CD14-positive monocyte (primary cell): ENCODE measurements at regions not wholly inside any gene's neighbourhood (a gene's known extent, or its start where the extent isn't known, plus 50 kb on each side); places are given as distances from the start of the nearest gene placed in this dataset.
A peak's percentile ranks its signal among the peaks of the same experiment; 100 is the strongest.

ENCODE experiments used
- DNase-seq, 3 donors: peaks; one replicate each; pipeline ENCODE4 v3.0.0-alpha.2; 2011 to 2022
- H2AFZ ChIP-seq: 2 replicates; pipeline ENCODE4 v1.6.0; 2012; ENCODE audit warnings: mild to moderate bottlenecking, low read depth, low read length, inconsistent platforms; ENCODE audit not compliant: insufficient read depth, poor library complexity, severe bottlenecking
- H3K27ac ChIP-seq, 2 donors: 1 replicate in 1 of 2; 2 replicates in 1 of 2; pipeline ENCODE4 v1.5.1; 2012 to 2013; ENCODE audit warnings: low read length in 2 of 2, control low read depth in 1 of 2, inconsistent platforms in 1 of 2, low read depth in 1 of 2, mild to moderate bottlenecking in 1 of 2
- H3K27me3 ChIP-seq, 2 donors: one replicate each; pipeline versions ENCODE4 v1.6.0 to v1.6.1; 2011 to 2013; ENCODE audit warnings: low read length in 2 of 2; ENCODE audit not compliant: control insufficient read depth in 2 of 2, insufficient read depth in 2 of 2
- H3K36me3 ChIP-seq, 2 donors: replicated peaks in 1 of 2; 1 replicate in 1 of 2; 2 replicates in 1 of 2; pipeline versions ENCODE4 v1.5.1 to v1.6.1; 2012 to 2013; ENCODE audit warnings: low read length in 2 of 2, control low read depth in 1 of 2, inconsistent platforms in 1 of 2, mild to moderate bottlenecking in 1 of 2; ENCODE audit not compliant: insufficient read depth in 2 of 2, control insufficient read depth in 1 of 2
- H3K4me1 ChIP-seq, 2 donors: 1 replicate in 1 of 2; 2 replicates in 1 of 2; pipeline versions ENCODE4 v1.5.1 to v1.6.1; 2012 to 2013; ENCODE audit warnings: low read length in 2 of 2, control low read depth in 1 of 2, inconsistent platforms in 1 of 2, mild to moderate bottlenecking in 1 of 2, moderate library complexity in 1 of 2; ENCODE audit not compliant: insufficient read depth in 2 of 2, control insufficient read depth in 1 of 2
- H3K4me2 ChIP-seq: replicated peaks from 2 replicates; pipeline ENCODE3; 2012; ENCODE audit warnings: low read length, moderate library complexity, mild to moderate bottlenecking; ENCODE audit not compliant: poor library complexity, severe bottlenecking; ENCODE audit errors: extremely low read depth
- H3K4me3 ChIP-seq, 3 experiments: fragments of 200-600 bp in 1 of 3; sonication (generic) in 1 of 3; replicated peaks in 1 of 3; 1 replicate in 2 of 3; 2 replicates in 1 of 3; pipeline ENCODE4 v1.5.1; 2011 to 2013; ENCODE audit warnings: low read length in 3 of 3, mild to moderate bottlenecking in 3 of 3, control low read depth in 2 of 3, low read depth in 2 of 3, inconsistent platforms in 1 of 3, moderate library complexity in 1 of 3
- H3K79me2 ChIP-seq: 2 replicates; pipeline ENCODE4 v1.6.0; 2012; ENCODE audit warnings: mild to moderate bottlenecking, control low read depth, inconsistent platforms, low read length, moderate library complexity; ENCODE audit not compliant: insufficient read depth
- H3K9ac ChIP-seq: 2 replicates; pipeline ENCODE4 v1.6.0; 2017; ENCODE audit warnings: low read length, mild to moderate bottlenecking; ENCODE audit not compliant: insufficient read depth, poor library complexity, severe bottlenecking
- H3K9me3 ChIP-seq, 2 donors: replicated peaks in 1 of 2; 1 replicate in 1 of 2; 2 replicates in 1 of 2; pipeline versions ENCODE4 v1.5.1 to v1.6.1; 2012 to 2013; ENCODE audit warnings: low read length in 2 of 2, control low read depth in 1 of 2; ENCODE audit not compliant: control insufficient read depth in 1 of 2, insufficient read depth in 1 of 2
- H4K20me1 ChIP-seq: 2 replicates; pipeline ENCODE4 v1.6.0; 2012; ENCODE audit warnings: mild to moderate bottlenecking, low read length, control low read depth, moderate library complexity; ENCODE audit not compliant: insufficient read depth
- H3K27ac Mint-ChIP-seq, 7 donors: one replicate each; pipeline ENCODE4 v1.8.0; 2020; ENCODE audit warnings: mild to moderate bottlenecking in 7 of 7, mixed read lengths in 7 of 7, moderate library complexity in 6 of 7, inconsistent platforms in 2 of 7
- H3K27me3 Mint-ChIP-seq, 3 donors: one replicate each; pipeline ENCODE4 v1.8.0; 2021 to 2022; ENCODE audit warnings: low read depth in 3 of 3, mild to moderate bottlenecking in 3 of 3, mixed read lengths in 3 of 3, moderate library complexity in 3 of 3, inconsistent platforms in 1 of 3
- H3K36me3 Mint-ChIP-seq, 2 donors: one replicate each; pipeline ENCODE4 v1.8.0; 2020; ENCODE audit warnings: mixed read lengths in 2 of 2, inconsistent platforms in 1 of 2, mild to moderate bottlenecking in 1 of 2
- H3K4me1 Mint-ChIP-seq: one replicate; pipeline ENCODE4 v1.8.0; 2020; ENCODE audit warnings: mild to moderate bottlenecking, mixed read lengths
- H3K4me3 Mint-ChIP-seq, 2 donors: one replicate each; pipeline ENCODE4 v1.8.0; 2020; ENCODE audit warnings: mild to moderate bottlenecking in 2 of 2, mixed read lengths in 2 of 2, moderate library complexity in 1 of 2
- H3K9me3 Mint-ChIP-seq, 7 donors: one replicate each; pipeline ENCODE4 v1.8.0; 2020 to 2022; ENCODE audit warnings: mixed read lengths in 7 of 7, mild to moderate bottlenecking in 6 of 7, moderate library complexity in 6 of 7, inconsistent platforms in 2 of 7
- WGBS: methylation state at CpG from one replicate; pipeline ENCODE4 v1.1.5; 2013; ENCODE audit warnings: missing lambda C conversion rate; ENCODE audit not compliant: insufficient coverage; 5-methylcytosine and 5-hydroxymethylcytosine counted together
- intact Hi-C, 2 donors: fragments of 100-400 bp; cut with micrococcal nuclease; formaldehyde crosslinking; loops; one replicate each; pipeline versions ENCODE4 v1.15.0 to v1.15.1; 2023
- TF ChIP-seq, protein P1 (sequence below): fragments of 200-600 bp; IDR thresholded peaks from one replicate; pipeline ENCODE4 v1.8.0; 2022; ENCODE audit warnings: antibody characterized with exemption, mild to moderate bottlenecking

GRCh38 chr7:35386082-35386815 is 132.3 kb upstream of the TBX20 start:
- Histone ChIP-seq H3K9ac (no peak overlapping the region), H4K20me1 (no peaks in the 10 kb centered on the region), H2AFZ (no peak overlapping the region), H3K79me2 (no peaks in the 10 kb centered on the region), H3K36me3 (no peaks in the 10 kb centered on the region), H3K4me3 (no peak overlapping the region), H3K4me2 (no peak overlapping the region), H3K27me3 (no peaks in the 10 kb centered on the region), H3K4me1 (peaks cover 0 to 3% of the 10 kb centered on the region in 2 donors), H3K9me3 (peaks cover 0 to 4% of the 10 kb centered on the region in 2 donors), H3K27ac (no peak overlapping the region)
- TF ChIP-seq, protein P1, sequence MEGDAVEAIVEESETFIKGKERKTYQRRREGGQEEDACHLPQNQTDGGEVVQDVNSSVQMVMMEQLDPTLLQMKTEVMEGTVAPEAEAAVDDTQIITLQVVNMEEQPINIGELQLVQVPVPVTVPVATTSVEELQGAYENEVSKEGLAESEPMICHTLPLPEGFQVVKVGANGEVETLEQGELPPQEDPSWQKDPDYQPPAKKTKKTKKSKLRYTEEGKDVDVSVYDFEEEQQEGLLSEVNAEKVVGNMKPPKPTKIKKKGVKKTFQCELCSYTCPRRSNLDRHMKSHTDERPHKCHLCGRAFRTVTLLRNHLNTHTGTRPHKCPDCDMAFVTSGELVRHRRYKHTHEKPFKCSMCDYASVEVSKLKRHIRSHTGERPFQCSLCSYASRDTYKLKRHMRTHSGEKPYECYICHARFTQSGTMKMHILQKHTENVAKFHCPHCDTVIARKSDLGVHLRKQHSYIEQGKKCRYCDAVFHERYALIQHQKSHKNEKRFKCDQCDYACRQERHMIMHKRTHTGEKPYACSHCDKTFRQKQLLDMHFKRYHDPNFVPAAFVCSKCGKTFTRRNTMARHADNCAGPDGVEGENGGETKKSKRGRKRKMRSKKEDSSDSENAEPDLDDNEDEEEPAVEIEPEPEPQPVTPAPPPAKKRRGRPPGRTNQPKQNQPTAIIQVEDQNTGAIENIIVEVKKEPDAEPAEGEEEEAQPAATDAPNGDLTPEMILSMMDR: no peak
- Mint-ChIP-seq H3K27ac (no peak overlapping the region), H3K9me3 (peaks cover 0 to 7% (median 4%) of the 10 kb centered on the region in 7 donors), H3K4me1 (peaks cover 9% of the 10 kb centered on the region), H3K27me3 (peaks cover 0 to 7% (median 6%) of the 10 kb centered on the region in 3 donors), H3K4me3 (no peak overlapping the region), H3K36me3 (no peaks in the 10 kb centered on the region)
- WGBS: 95% methylated on average over 3 of the region's 8 CpGs
- intact Hi-C loops: no loop called here
- no peak for DNase-seq

- intact Hi-C loops: no loop called here
- Mint-ChIP-seq H3K27me3 (peaks cover 2 to 7% (median 6%) of the 10 kb centered on the region in 3 donors), H3K4me3 (no peak overlapping the region)
Measured at GRCh38 chr7:35384761-35385700, 131.1 kb upstream of the TBX20 start.

More at GRCh38 chr7:35384761-35385700, 131.1 kb upstream of the TBX20 start:
- no peaks in the 10 kb centered on the region for H3K27me3 ChIP-seq
- peaks cover 0 to 5% of the 10 kb centered on the region in 2 donors for H3K4me1 ChIP-seq
- TF ChIP-seq, protein P1: no peak
- no peak overlapping the region for H3K9ac ChIP-seq
- H3K79me2 ChIP-seq: no peaks in the 10 kb centered on the region
- H4K20me1 ChIP-seq: no peaks in the 10 kb centered on the region
- no peak overlapping the region for H3K27ac ChIP-seq
- 82% methylated on average over 10 of the region's 10 CpGs for WGBS
- H3K36me3 ChIP-seq: no peaks in the 10 kb centered on the region
- Mint-ChIP-seq H3K4me1 (peaks cover 16% of the 10 kb centered on the region), H3K27ac (peak overlapping the region in 1 of 7 donors; percentile 63), H3K9me3 (peaks cover 5 to 15% (median 8%) of the 10 kb centered on the region in 7 donors), H3K36me3 (no peaks in the 10 kb centered on the region)
- H2AFZ ChIP-seq: no peak overlapping the region
- H3K9me3 ChIP-seq: peaks cover 8% of the 10 kb centered on the region in 2 donors
- DNase-seq: peak in 1 of 3 donors; percentile 6
- H3K4me2 ChIP-seq: no peak overlapping the region
- no peak overlapping the region for H3K4me3 ChIP-seq
